GM21529 (cell line): ENCODE measurements at regions not wholly inside any gene's neighbourhood (a gene's known extent, or its start where the extent isn't known, plus 50 kb on each side); places are given as distances from the start of the nearest gene placed in this dataset.

Experiments
- ATAC-seq: cut with Tn5 transposase; IDR thresholded peaks from one replicate; pipeline ENCODE4 v1.9.1; 2021; ENCODE audit not compliant: unreplicated experiment

DNA sequence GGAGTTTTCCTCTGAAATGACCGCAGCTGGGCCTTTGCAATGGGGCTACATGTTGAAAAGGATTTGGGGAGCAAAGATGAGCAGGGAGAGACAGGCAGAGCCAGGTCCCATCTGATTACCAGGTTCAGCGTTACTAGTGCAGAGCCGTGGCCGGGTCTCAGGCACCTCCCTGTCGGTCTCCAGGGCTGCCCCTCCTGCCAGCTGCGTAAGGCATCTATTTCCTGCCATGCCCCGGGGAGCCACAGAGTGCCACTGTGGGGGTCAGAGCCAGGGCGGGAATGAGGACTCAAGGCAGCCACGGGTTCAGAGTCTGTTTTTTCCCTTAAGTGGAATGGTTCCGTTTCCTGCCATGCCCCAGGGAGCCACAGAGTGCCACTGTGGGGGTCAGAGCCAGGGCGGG is 382.6 kb upstream of the SHH start:
- ATAC-seq, result no peak

DNA sequence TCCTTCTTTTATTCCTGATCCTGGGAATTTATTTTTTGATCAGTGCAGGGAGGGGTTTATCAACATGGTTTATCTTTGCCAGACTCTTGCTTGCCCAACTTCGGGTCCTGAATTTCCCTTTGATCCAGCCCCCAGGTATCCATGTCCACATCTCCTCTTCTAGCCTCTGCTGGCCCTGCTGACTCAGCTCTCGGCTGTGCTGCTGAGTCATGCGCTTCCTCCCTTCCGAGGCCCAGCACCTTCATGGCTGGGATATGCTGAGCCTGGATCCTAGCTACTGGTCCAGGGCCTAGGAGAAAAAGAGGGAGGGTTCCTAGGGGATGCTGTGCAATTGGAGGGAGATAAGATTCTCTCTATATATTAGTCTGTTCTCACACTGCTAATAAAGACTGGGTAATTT is 380.7 kb upstream of the SHH start:
- ATAC-seq, result no peak

DNA sequence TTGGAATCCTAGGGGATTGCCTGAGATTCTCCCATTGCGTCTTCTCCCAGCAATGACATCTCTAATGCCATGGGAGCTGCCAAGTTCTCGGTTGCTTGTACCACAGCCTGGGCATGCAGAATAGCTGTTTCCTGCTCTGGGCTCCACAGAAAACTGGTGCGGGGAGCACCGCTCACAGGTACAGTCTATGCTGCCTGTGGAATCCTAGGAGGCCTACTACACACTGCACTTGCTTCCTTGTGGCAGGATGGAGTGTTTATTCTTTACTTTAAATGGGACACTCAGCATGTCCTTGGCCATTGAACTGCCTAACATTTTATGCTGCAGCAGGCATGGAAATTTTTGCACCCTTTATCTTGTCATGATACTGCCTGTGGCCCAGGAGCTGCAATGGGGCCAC is 378.8 kb upstream of the SHH start:
- no peak for ATAC-seq

DNA sequence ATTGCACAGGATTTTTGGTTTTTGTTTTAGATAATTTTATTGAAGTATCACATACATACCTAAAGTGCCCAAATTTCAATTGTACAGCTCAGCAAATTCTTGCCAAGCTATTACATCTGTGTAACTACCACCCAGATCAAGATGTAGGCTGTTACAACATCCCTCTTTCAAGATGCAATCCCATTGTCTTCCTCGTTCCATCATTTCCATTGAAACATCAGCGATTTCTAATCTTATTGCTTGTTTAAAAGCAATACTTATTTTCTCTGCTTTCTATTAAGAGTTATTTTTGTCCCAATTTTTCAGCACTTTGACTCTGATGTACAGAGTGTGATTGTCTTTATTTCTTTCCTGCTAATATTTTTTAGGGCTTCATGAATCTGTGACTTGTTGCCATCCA is 372.8 kb upstream of the SHH start:
- ATAC-seq, result no peak

DNA sequence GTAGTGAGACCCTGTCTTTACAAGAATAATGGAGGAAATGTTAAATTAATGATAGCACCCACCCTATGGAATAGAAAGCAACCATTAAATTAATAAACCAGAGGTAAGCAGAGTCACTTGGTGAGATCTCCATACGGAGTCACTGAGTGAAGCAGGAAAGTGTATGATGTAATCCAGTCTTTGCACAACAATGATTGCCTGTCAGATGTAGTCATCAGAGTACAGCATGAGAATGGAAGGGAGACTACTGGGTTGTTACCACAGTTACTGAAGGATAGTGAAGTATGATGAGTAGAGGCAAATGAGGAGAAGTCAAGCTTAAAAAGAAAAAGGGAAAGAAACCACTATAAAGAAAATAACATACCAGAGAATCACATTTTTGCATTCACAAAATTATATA is 371.9 kb upstream of the SHH start:
- no peak for ATAC-seq

DNA sequence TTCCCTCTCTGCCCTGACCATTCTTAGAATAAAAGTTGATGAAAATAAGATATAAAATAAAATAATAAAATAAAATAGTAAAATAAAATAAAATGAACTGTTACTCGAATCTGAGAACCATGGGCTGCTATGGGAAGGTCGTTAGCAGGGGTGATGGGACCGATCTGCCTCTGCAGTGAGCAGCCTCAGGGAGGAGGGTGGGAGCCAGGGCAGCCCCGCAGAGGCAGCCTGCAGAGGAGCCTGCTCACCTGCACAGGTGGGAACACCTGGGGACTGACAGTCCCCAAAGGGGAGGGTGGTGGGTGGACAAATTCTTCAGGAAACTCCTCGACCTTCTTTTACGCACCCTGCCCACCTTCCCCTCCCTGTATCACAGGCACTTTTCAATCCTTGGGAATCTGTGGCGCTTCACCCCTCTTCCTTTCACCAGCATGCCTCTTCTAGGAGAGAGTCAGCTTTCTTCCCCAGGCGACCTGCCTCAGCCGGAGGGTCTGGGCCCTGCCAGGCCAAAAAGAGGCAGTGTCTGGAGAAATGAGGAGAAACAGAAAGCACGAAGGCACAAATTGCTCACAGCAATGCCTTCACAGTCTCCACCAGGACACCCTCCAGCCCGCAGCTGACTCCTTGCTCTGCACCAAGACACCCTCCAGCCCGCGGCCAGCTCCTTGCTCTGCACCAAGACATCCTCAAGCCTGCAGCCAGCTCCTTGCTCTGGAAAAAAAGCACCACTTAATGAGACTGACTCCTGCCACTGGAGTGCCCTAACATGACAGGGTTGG is 368.4 kb upstream of the SHH start:
- ATAC-seq, result no peak

DNA sequence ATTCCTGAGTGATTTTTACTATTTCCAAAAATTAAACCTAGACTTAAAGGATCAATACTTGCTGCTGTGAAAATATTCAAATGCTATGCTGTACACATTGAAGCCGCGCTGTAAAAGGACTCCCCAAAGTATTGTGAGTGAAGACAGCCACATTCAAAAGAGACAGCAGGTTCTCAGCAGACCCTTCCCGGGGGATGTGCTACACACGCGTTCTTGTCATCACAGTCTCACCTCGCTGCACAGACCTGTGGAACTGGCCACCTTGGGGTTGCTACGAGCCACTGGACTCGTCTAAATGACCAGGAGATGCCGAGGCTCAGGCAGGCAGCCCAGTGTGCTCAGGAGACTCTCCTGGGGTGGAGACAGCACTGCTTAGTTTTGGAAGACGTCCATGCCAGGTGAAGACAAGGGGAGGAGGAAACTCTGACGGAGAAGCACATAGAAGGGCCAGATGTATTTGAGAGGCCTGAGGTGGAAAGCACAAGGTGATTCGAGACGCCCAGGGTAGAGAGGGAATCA is 367.7 kb upstream of the SHH start:
- no peak for ATAC-seq

DNA sequence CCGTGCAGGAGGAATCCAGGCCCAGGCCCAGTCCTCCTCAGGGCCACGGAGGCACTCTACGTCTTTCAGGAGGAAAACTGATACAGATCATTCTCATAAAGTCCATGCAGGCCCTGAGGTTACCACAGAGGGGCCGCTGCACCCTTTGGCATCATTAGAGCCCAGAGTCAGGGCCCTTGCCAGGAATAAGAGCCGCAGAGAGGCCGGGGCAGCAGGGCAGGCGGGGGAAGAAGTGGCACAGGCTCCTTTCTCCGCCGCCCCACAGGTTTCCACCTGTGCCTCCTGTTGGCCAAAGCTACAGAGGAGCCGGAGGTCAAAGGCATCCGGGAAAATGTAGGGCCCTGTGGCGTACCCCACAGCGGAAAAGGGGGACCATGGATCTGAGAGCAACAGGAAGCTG is 366.6 kb upstream of the SHH start:
- ATAC-seq, result no peak

DNA sequence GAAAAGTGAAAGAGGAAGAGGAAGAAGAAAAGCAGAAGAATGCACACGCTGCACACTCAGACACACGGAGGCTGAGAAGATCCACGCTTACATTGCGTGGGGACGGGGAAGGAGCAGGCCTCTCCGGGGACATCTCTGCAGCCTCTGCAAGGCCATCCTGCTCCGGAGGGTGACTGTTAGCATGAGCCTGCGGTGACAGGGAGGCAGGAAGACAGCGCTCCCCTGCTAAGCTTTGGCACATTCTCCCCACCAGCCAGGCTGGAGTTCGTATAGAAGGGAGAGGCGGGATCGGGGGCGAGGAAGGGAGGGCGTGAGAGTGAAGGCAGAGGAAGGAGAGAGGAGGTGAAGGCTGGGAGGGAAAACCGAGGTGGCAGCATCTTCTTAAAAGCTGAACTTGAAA is 366.0 kb upstream of the SHH start:
- no peak for ATAC-seq

DNA sequence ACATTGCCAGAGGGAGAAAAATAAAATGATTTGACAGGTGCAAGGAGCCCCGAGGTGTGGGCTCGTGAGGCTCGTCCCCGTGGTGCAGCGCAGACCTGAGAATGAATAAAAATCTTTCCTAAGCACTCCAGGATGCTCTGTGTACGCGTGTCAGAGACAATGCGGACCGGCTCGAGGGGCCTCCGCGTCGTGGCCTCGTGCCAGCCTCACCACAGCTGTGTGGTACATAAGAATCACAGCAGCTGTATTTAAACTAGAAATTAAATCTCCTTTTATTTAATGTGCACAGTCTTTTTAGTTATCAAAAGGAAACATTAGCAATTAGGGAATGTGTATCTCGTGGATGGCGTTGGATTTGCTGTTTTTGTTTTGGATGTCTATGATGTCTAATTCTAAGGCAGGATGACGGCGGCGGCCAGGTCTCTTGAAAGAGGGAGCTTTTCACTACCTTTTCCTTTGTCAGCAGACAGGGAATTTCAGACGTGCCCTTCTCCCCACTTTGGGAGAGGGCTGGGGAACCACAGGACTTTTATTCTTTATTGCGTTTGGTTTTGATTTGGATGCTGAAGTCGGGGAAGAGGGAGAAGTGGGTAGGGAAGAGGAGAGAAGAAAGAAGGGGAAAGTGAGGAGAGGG is 365.3 kb upstream of the SHH start:
- ATAC-seq, result no peak

DNA sequence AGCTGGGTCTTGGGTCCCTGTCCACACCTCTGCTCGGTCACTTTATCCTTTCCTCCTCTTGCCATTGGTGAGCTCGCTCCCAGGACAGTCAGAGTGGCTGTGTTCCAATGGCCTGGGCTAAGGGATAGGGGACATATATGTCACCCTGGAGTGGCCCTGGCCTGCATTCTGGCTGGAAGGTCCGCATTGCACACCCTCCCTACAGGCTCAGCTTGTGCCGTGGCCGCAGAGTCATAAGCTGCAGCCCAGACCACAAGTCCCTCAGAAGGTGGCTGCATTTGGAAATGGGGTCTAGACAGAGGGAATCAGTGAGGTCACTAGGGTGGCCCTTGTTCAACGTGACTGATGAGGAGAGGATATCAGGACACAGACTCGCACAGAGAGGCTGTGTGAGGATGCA is 363.8 kb upstream of the SHH start:
- no peak for ATAC-seq

DNA sequence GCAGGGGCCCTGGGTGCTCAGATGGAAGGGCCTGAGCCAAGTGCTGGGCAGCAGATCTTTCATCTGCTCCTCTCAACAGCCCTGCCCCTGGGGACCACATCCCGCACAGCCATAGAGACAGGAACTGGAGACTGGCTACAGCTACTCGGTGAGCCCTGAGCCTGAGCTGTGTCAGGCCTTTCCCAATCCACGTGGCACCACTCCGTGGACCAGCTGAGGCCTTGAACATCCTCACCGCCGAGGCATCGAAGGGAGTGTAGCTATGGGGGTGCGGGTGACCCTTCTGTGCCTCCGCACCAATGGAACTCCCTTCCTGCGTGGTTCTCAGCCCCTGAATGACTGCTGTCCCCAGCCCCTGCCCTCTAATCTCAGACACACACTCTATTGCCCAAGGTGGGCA is 362.7 kb upstream of the SHH start:
- ATAC-seq, result no peak

DNA sequence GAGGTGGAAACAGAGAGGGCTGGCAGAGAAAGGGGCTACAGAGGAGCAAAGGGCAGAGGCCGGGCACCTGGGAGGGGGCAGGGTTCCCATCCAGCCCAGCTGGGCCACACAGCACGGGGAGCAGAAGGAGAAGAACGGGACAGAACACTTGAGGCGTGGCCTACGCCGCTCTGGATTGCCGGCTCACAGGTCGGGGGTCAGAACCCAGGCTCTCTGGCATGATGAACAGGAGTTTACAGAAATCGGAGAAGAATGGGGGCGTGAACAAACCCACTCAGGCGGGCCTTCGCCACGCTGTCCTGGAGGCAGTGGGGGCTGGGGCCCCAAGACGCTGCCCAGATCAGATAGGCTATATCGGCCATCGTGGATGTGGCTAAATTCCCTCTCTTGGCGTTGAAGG is 362.2 kb upstream of the SHH start:
- ATAC-seq, result no peak

DNA sequence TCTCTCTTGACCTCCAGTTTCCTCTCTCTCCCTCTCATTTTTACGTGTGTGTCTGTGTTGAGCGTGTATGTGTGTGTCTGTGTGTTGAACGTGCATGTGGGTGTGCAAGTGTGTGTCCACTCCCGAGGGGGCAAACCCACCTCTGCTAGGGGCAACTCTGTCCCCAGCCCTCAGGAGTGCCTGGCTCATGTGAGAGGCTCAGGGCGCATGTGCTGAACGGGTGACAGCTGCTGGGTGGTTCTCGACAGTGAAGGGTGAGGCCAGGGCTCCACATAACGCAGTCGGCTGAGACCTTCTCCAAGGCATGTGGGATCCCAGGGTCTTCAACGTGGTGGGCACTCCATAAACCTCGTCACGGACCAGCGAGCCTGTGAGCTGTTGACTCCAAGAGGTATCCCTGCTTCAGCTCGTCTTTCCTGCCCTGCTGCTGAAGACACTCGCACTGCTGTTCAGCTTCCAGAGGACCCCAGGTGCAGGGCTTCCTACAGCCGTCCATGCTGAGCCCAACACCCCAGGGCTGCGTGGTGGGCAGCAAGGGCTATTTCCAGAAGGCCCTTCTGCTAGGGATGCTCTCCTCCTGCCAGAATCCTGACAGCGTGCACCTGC is 361.6 kb upstream of the SHH start:
- no peak for ATAC-seq

DNA sequence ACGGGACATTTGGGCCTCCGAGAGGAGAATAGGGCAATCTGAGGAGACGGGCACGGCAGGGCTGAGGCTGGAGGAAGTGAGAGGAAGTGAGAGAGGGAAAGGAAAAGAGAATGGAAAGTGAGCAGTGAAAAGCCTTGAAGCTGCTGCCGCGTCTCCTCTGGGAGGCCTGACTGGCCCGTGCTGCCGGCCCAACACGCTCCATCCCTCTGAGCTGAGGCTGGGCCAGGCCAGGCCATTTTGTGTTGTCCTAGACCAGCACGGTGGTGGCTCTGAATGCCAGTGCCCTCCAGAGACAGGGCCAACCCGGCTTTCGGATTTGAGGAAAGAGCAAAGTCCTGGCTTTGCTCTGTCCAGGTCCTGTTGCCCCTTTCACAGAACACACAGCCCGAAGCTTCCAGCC is 361.1 kb upstream of the SHH start:
- no peak for ATAC-seq

DNA sequence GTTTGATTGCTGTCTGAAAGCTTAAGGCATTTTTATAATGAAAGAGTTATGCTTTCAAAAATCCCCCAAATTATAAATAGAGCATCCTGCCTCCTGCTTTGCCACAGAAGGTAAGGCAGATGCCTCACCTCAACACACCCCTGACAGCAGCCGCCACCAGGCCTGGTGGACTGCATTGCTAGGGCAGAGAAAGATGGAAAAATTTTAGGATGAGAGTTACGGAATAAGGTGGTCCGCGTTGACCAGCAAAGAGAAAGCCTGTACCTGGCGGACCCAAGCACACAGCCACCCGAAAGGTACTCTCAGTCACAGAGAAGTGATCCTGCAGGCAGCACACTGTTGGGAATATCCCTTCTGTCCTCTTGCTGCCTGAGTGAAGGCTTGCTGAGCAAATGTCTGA is 360.4 kb upstream of the SHH start:
- no peak for ATAC-seq

DNA sequence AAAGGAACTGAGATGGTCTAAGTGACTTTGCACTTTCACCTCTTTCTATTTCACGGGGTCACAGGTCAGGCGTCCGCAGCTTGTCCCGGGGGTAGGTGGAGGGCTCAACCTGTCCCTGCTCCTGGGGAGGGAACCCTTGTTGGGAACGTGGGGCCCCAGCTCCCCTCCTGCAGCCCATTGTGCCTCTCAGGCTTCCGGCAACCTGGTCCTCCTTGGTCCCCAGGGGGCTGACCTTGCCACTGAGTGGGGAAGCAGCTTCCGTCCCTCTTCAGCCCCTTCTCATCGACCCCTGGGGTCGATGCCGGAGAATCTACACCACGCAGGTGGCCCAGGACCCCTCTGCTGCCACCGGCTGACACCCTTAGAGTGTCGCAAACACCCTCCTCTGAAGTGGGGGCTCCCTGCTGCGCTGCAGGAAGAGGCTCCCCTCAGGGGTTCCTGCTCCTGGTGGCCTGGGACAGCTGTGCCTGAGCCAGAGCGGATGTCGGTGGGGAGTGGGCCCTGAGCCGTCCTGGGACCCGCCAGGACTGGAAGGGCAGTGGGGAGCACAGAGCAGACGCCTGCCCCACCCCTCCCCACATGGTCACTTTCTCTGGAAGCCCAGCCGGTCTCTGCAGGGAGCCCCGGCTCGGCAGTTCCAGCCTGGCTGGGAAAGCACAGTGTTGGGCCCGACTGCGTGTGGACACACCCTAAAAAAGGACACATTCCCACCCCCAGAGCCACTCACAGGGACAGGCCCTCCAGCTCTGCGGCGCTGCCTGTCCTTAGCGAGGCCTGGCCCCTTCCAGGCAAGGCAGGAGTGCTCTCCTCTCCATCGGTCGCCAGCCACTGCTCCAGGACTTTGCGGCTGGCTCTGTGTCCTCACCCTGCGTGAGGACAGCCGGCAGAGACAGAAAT is 357.5 kb upstream of the SHH start:
- ATAC-seq, result no peak

DNA sequence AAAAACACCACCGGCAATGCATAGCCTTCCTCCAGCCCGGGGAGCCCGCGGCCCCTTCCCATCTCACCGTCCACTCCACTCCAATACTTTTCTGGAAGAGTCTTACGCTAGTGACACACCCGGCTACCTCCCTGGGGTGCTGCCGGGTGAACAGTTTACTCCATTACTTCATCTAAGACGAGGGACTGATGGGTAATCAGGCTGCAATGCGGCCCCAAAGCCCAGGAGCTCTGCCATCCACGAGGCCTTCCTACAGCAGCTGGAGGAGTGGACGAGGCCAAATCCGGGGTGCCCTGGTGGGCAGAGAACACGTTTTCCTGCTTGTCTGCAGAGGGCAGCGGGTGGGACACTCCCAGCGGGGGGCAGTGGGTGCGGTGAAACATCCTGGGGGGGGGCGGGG is 356.2 kb upstream of the SHH start:
- ATAC-seq, result no peak

DNA sequence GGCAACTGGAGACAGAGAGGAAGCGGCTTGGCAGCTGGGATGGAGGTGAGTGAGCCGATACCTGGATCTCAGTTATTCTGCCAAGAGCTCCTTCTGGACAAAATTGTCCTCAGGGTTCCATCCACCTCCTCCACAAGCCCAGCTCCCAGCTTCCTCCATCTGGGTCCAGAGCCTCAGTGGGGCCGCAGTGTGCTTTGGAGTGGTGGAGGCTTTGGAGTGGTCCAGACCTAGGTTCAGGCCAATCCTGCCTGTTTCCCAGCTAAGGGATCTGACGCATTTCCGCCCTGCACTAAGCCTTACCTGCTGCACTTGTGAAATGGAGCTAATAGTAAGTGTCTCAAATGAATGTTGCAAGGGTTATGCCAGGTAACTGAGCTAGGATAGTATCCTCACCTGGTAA is 355.7 kb upstream of the SHH start:
- ATAC-seq, result no peak

DNA sequence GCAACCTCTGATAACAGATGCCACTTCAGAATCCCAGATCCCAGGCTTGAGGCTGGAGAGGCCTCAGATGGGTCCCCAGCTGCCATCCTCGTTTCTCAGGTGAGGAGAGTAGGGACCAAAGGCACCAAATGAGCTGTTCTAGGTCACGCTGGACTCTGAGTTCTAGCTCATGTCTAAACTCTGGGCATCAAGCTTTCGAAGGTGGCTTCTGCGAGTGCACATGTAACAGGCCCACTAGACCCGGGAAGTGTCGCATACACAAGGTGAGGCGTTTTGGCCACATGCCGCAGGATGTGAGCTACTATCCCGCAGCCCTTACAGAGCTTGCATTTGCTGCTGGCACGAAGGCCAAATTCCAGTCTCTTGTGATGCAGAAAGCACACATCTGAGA is 355.1 kb upstream of the SHH start:
- ATAC-seq, result no peak

DNA sequence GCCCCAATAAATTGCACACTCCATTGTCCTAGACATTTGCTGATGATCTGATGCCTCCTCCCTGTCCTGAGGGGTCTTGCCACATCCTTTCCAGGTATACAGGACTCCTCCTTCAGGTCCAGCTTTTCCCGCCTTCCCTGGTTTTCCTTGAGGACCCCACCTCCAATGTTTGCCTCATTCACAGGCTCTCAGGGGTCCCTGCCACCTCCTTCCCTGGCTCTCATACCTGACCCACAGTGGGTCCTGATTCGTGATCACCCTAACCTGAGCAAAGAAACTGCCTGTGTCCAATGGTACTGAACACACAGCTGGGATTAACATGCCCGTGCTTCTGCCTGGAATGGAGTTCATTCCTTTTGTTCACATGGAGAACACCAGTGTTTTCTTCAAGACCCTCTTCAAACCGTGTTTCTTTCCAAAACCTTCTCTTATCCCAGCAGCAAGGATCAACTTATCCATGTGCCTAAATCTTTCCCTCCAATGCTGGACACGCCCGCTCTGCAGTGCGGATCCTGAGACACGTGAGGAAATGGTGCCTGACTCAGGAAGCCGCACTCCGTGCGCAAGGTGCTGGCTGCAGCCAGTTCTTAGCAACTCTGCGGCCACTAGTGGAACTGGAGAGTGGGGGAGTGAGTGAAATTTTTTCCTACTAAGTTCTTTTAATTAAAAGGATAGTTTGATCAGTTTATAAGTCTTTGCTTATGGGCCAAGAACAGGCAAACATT is 354.6 kb upstream of the SHH start:
- ATAC-seq, result no peak
